GM10266 (cell line): ENCODE measurements at regions not wholly inside any gene's neighbourhood (a gene's known extent, or its start where the extent isn't known, plus 50 kb on each side); places are given as distances from the start of the nearest gene placed in this dataset.

Experiments used
- DNase-seq: peaks from one replicate; pipeline ENCODE4 v3.0.0; 2012; ENCODE audit errors: extremely low spot score
- CTCF ChIP-seq: IDR thresholded peaks from 2 replicates; pipeline ENCODE4 v1.5.1; 2012; ENCODE audit warnings: mild to moderate bottlenecking, low read depth; ENCODE audit not compliant: control insufficient read depth, insufficient read depth; ENCODE audit errors: missing control alignments

GRCh38 chr11:103649401-103649895 is 387.0 kb upstream of the DDI1 start:
- DNase-seq, result no peak

GRCh38 chr11:103650330-103650729 is 386.1 kb upstream of the DDI1 start:
- no peak for DNase-seq
- no peak for TF ChIP-seq CTCF

More at GRCh38 chr11:103649401-103649895, 387.0 kb upstream of the DDI1 start:
- no peak for TF ChIP-seq CTCF

- TF ChIP-seq CTCF, result no peak
- no peak for DNase-seq
These were observed 385.0 kb upstream of the DDI1 start for GRCh38 chr11:103651341-103651998.

GRCh38 chr11:103652013-103652412 is 384.4 kb upstream of the DDI1 start:
- TF ChIP-seq CTCF, result no peak
- DNase-seq, result no peak

GRCh38 chr11:103656382-103656781 is 380.1 kb upstream of the DDI1 start:
- DNase-seq, result no peak
- no peak for TF ChIP-seq CTCF

GRCh38 chr11:103659206-103659618 is 377.2 kb upstream of the DDI1 start:
- no peak for TF ChIP-seq CTCF

GRCh38 chr11:103659743-103660142 is 376.7 kb upstream of the DDI1 start:
- DNase-seq, result no peak
- no peak for TF ChIP-seq CTCF

More at GRCh38 chr11:103659206-103659618, 377.2 kb upstream of the DDI1 start:
- DNase-seq, result no peak
